Large intestine (tissue), 3 donors: ENCODE measurements at regions not wholly inside any gene's neighbourhood (a gene's known extent, or its start where the extent isn't known, plus 50 kb on each side); places are given as distances from the start of the nearest gene placed in this dataset.

Experiments
- DNase-seq, 2 donors: peaks; one replicate each; pipeline versions ENCODE4 v3.0.0 to v3.0.0-alpha.2; 2013
- H3K27ac ChIP-seq: one replicate; pipeline ENCODE4 v1.5.1; 2013; ENCODE audit warnings: low read length
- H3K27me3 ChIP-seq: 2 replicates; pipeline ENCODE4 v1.6.1; 2013; ENCODE audit warnings: low read length; ENCODE audit not compliant: control insufficient read depth, insufficient read depth
- H3K36me3 ChIP-seq: 2 replicates; pipeline ENCODE4 v1.6.1; 2013; ENCODE audit warnings: low read length; ENCODE audit not compliant: control insufficient read depth, insufficient read depth
- H3K4me1 ChIP-seq: one replicate; pipeline ENCODE4 v1.6.1; 2013; ENCODE audit warnings: low read length; ENCODE audit not compliant: control insufficient read depth, insufficient read depth
- H3K4me3 ChIP-seq: one replicate; pipeline ENCODE4 v1.5.1; 2013; ENCODE audit warnings: low read length
- H3K9me3 ChIP-seq: one replicate; pipeline ENCODE4 v1.6.1; 2013; ENCODE audit warnings: mild to moderate bottlenecking, low read depth, low read length, moderate library complexity; ENCODE audit not compliant: control insufficient read depth
- WGBS: methylation state at CpG from one replicate; pipeline ENCODE4 v1.1.5; 2013; ENCODE audit warnings: low lambda C conversion rate; ENCODE audit not compliant: insufficient coverage; 5-methylcytosine and 5-hydroxymethylcytosine counted together

DNA sequence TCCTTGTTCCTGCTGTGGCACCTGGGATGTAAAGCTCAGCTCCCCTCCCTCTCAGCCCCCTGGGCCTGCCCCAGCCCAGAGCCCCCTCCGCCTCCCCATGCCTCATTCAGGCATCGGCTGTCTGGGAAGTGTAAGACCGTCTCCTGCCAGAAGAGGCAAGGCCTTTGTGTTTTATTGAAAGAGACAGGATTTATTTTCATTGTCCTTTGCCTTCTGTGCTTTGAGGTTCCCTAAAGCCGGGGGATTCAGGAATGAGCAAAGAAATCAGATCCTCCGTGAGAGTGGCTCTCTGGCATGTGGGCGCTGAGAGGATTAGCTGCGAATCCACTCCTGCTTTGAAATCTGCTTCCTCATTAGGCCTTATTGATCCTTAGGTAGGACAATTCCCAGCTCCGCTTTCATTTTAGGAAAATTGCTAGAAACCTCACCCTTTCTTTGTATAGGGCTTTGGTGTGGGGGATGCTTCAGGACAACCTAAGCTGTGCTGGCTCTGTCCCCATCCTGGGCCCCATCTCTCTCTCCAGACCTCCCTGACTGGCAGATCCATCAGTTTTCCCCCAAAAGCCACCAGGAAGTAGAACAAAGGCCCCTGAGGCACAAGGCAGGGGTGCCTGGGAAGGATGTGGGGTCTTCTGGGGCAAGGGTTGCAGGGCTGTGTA, 211.5 kb upstream of the TNRC6C start:
- no peak for DNase-seq
- H3K27me3 ChIP-seq = peaks cover 5% of the 10 kb centered on the region
- H3K4me1 ChIP-seq = no peaks in the 10 kb centered on the region
- H3K36me3 ChIP-seq = no peaks in the 10 kb centered on the region
- H3K4me3 ChIP-seq = no peak overlapping the region
- WGBS = no CpG with 5 or more reads among the region's 8 CpGs
- no peak overlapping the region for H3K27ac ChIP-seq
- H3K9me3 ChIP-seq = no peaks in the 10 kb centered on the region

- no CpG with 5 or more reads among the region's 7 CpGs for WGBS
- no peak overlapping the region for H3K27ac ChIP-seq
- no peaks in the 10 kb centered on the region for H3K9me3 ChIP-seq
- no peak for DNase-seq
- H3K4me3 ChIP-seq = no peak overlapping the region
- peaks cover 3% of the 10 kb centered on the region for H3K27me3 ChIP-seq
- no peaks in the 10 kb centered on the region for H3K36me3 ChIP-seq
- no peaks in the 10 kb centered on the region for H3K4me1 ChIP-seq
These were observed 210.1 kb upstream of the TNRC6C start for GRCh38 chr17:77748436-77748835.

GRCh38 chr17:77749321-77749751, 209.2 kb upstream of the TNRC6C start:
- peaks cover 3% of the 10 kb centered on the region for H3K27me3 ChIP-seq
- no peak overlapping the region for H3K4me3 ChIP-seq
- no peaks in the 10 kb centered on the region for H3K9me3 ChIP-seq
- H3K27ac ChIP-seq = no peak overlapping the region
- H3K36me3 ChIP-seq = no peaks in the 10 kb centered on the region
- H3K4me1 ChIP-seq = no peaks in the 10 kb centered on the region
- DNase-seq = no peak
- no CpG with 5 or more reads among the region's 6 CpGs for WGBS

- Histone ChIP-seq H3K27ac (no peak overlapping the region), H3K4me3 (no peak overlapping the region), H3K27me3 (peaks cover 3% of the 10 kb centered on the region), H3K9me3 (no peaks in the 10 kb centered on the region), H3K4me1 (no peaks in the 10 kb centered on the region), H3K36me3 (no peaks in the 10 kb centered on the region)
- WGBS = 90% methylated on average over 2 of the region's 7 CpGs
- DNase-seq = no peak
These were observed 208.5 kb upstream of the TNRC6C start for GRCh38 chr17:77749989-77750388.

- Histone ChIP-seq H3K27me3 (peaks cover 3% of the 10 kb centered on the region), H3K4me1 (no peaks in the 10 kb centered on the region), H3K4me3 (no peak overlapping the region), H3K27ac (no peak overlapping the region), H3K9me3 (no peaks in the 10 kb centered on the region), H3K36me3 (no peaks in the 10 kb centered on the region)
- DNase-seq = no peak
- no CpG with 5 or more reads among the region's 5 CpGs for WGBS
These were observed 208.0 kb upstream of the TNRC6C start for GRCh38 chr17:77750427-77751043.

- H3K9me3 ChIP-seq = no peaks in the 10 kb centered on the region
- no peak for DNase-seq
- H3K4me3 ChIP-seq = no peak overlapping the region
- H3K27ac ChIP-seq = no peak overlapping the region
- H3K27me3 ChIP-seq = peaks cover 10% of the 10 kb centered on the region
- no peaks in the 10 kb centered on the region for H3K36me3 ChIP-seq
- WGBS = no CpG with 5 or more reads among the region's 8 CpGs
- H3K4me1 ChIP-seq = no peaks in the 10 kb centered on the region
These were observed 205.3 kb upstream of the TNRC6C start for GRCh38 chr17:77753246-77753645.

DNA sequence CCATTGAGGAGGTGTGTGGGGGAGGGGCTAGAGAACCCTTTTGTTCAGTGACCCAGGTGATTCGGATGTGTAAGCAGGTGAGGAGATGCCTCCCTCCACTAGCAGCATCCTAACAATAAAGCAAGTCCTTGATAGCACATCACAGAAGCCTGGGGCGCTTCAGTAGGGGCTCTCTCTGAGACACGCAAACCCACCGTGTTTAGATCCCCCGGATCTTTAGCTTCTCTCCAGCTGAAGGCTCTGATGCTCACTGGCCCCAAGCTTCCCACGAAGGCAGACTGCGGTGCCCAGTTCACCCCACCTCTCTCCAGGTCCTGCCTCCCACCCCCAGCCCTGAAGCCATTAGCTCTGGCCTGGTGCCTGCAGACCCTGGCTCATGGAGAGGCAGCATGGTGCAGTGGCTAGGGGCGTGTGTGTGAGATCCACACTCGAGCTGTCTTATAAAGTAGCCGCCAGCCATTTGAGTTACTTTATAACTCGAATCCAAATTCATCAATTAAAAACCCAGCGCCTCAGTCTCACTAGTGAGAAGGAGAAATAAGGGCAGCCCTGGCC, 204.7 kb upstream of the TNRC6C start:
- Histone ChIP-seq H3K27me3 (peaks cover 10% of the 10 kb centered on the region), H3K9me3 (no peaks in the 10 kb centered on the region), H3K36me3 (no peaks in the 10 kb centered on the region), H3K4me3 (no peak overlapping the region), H3K4me1 (no peaks in the 10 kb centered on the region), H3K27ac (no peak overlapping the region)
- whole genome bisulfite sequencing = no CpG with 5 or more reads among the region's 12 CpGs
- DNase-seq = no peak

DNA sequence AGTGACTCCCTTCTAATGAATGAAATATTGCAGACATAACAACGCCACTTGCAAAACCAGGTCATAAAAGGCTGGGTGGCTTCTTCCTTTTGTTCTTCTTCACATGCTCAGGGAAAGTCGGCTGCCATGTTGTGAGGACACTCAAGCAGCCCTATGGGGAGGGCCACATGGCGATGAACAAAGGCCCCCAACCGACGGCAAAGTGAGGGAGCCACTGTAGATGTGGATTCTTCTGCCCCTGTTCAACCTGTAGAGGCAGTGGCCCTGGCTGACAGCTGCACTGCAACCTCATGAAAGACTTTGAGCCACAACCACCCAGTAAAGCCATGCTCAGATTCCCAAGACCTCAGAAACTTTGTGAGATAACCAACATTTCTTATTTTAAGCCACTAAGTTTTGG, 203.5 kb upstream of the TNRC6C start:
- H3K27ac ChIP-seq = no peak overlapping the region
- H3K27me3 ChIP-seq = peaks cover 10% of the 10 kb centered on the region
- H3K36me3 ChIP-seq = no peaks in the 10 kb centered on the region
- no peaks in the 10 kb centered on the region for H3K4me1 ChIP-seq
- no peaks in the 10 kb centered on the region for H3K9me3 ChIP-seq
- no peak overlapping the region for H3K4me3 ChIP-seq
- no peak for DNase-seq
- no CpG with 5 or more reads among the region's 5 CpGs for WGBS

GRCh38 chr17:77755410-77755963, 203.0 kb upstream of the TNRC6C start:
- Histone ChIP-seq H3K4me3 (no peak overlapping the region), H3K9me3 (no peaks in the 10 kb centered on the region), H3K4me1 (no peaks in the 10 kb centered on the region), H3K27ac (no peak overlapping the region), H3K27me3 (peaks cover 8% of the 10 kb centered on the region), H3K36me3 (no peaks in the 10 kb centered on the region)
- no peak for DNase-seq
- no CpG with 5 or more reads among the region's 9 CpGs for WGBS

DNA sequence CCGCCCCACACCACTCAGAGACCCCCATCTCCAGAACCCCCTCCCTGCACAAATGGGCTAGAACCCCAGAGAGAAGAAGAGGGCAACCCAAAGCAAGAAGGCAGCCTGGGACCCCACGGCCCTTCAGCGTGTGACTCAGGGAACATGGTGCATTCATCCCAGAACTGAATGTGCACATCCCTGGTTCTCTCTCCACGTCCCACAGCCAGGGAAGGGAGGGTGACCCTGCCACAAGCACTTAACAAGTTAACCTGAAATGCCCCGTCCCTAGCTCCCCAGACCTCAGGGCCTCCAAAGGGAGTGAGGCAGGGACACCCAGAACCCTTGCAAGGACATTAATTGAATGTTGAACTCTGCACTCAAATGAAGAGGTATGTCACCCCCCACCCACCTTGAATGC, 202.5 kb upstream of the TNRC6C start:
- Histone ChIP-seq H3K9me3 (no peaks in the 10 kb centered on the region), H3K27ac (no peak overlapping the region), H3K36me3 (no peaks in the 10 kb centered on the region), H3K4me1 (no peaks in the 10 kb centered on the region), H3K27me3 (peaks cover 7% of the 10 kb centered on the region), H3K4me3 (no peak overlapping the region)
- WGBS = no CpG with 5 or more reads among the region's 5 CpGs
- DNase-seq = no peak
